Motor neuron (in vitro differentiated cells): ENCODE measurements at regions not wholly inside any gene's neighbourhood (a gene's known extent, or its start where the extent isn't known, plus 50 kb on each side); places are given as distances from the start of the nearest gene placed in this dataset.

Experiments used
- ATAC-seq, 8 experiments: fragments of 200-7000 bp; cut with Tn5 transposase; replicated peaks in 6 of 8; 2 replicates each; pipeline ENCODE4 v1.8.0; 2021; ENCODE audit warnings: mild to moderate bottlenecking in 8 of 8, moderate library complexity in 8 of 8
- H3K27ac ChIP-seq, 2 donors: fragments of 250-450 bp; sonication (Bioruptor Pico); 2 replicates each; pipeline ENCODE4 v1.9.0; 2021; ENCODE audit warnings: antibody characterized with exemption in 2 of 2, mild to moderate bottlenecking in 2 of 2, moderate library complexity in 1 of 2
- H3K4me1 ChIP-seq, 2 donors: fragments of 250-450 bp; sonication (Bioruptor Pico); replicated peaks in 1 of 2; 2 replicates each; pipeline ENCODE4 v1.6.1; 2021; ENCODE audit warnings: antibody characterized with exemption in 2 of 2, mild to moderate bottlenecking in 2 of 2, moderate library complexity in 1 of 2
- H3K4me3 ChIP-seq, 5 donors: fragments of 250-450 bp; sonication (Bioruptor Pico); 2 replicates each; pipeline ENCODE4 v1.9.0; 2021; ENCODE audit warnings: antibody characterized with exemption in 5 of 5, mild to moderate bottlenecking in 5 of 5, moderate library complexity in 4 of 5
- WGBS, 10 experiments: fragments of 450-650 bp; shearing (Covaris generic); methylation state at CpG; one replicate each; pipeline ENCODE4 v1.0.0; 2022; 5-methylcytosine and 5-hydroxymethylcytosine counted together
- in situ Hi-C, 9 experiments: fragments of 400-800 bp; cut with MboI; loops; one replicate each; pipeline ENCODE4 v1.15.0; 2021; ENCODE audit warnings: low sequenced_read_pairs in 9 of 9, low pct_unique_long_range_greater_than_20kb in 2 of 9; ENCODE audit not compliant: unreplicated experiment in 9 of 9

DNA sequence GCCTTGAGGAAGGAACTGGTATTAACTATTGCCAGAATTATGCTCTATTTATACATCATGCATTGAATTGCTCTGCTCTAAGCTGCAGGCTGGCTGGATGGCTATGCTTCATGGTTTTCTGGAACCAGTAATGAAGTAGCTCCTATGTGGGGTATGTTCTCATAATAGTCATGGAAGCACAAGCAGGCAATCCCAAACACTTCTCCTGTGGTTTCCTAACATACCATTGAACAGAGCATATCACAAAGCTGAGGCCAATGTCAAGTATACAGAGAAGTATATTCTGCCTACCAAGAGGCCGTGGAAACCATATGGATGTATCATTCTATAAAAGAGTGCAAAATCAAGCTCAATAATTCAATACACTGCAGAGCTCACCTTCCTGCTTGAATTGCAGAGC is 1752.4 kb upstream of the FLRT2 start:
- Histone ChIP-seq H3K4me3 (no peak overlapping the region), H3K27ac (no peak overlapping the region), H3K4me1 (no peaks in the 10 kb centered on the region)
- WGBS, 10 experiments, result 17 to 100% (median 83%) methylated on average over 1 of the region's 1 CpG; no CpG with 5 or more reads in 3 of the 10 experiments
- ATAC-seq, result peak in 2 of 8 experiments; percentile 16 to 47
- in situ Hi-C loops, result no loop called here

DNA sequence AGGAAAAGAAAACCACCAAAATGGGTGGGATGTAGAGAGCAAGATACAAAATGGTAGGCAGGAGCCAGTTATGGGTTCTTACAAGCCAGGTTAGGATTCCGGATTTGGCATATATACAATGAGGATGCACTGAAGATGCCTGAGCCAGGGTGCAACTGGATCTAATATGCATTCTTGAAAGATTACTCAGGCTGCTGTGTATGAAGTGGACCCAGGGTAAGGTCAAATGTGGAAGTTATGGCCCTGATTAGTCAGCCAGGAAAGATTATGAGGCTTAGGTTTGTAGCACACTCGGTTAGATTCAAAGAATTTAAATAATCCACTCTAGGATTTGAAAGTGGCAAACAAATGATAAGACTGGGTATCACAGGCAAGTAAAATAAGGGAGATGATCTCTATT is 1750.7 kb upstream of the FLRT2 start:
- no peaks in the 10 kb centered on the region for H3K4me1 ChIP-seq
- H3K27ac ChIP-seq, result no peak overlapping the region
- 0 to 100% (median 80%) methylated on average over 1 to 2 of the region's 2 CpGs; no CpG with 5 or more reads in 1 of the 10 experiments for WGBS, 10 experiments
- in situ Hi-C loops, result no loop called here
- no peak for ATAC-seq
- no peak overlapping the region for H3K4me3 ChIP-seq

DNA sequence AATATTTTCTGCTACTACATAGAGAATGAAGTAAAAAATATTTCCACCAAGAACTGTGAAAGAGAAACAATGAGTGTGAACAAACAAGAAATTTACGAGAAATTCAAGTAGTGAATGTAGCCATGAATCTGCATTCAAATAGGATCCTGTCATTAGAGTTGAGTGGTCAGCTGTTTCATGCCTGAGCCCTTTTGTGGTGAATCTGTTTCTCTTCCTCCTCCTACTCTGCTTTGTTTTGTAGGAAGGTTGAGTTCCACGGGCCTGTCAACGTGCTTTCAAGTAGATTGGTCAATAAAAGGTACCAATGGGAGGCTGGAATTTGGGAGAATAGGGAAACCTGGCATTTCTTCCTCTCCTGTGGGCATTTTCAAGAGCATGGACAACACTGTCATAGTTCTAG is 1749.6 kb upstream of the FLRT2 start:
- no peaks in the 10 kb centered on the region for H3K4me1 ChIP-seq
- no peak for ATAC-seq
- H3K27ac ChIP-seq, result no peak overlapping the region
- 0 to 88% (median 59%) methylated on average over 1 to 3 of the region's 3 CpGs; no CpG with 5 or more reads in 1 of the 10 experiments for WGBS, 10 experiments
- H3K4me3 ChIP-seq, result no peak overlapping the region
- in situ Hi-C loops, result no loop called here

DNA sequence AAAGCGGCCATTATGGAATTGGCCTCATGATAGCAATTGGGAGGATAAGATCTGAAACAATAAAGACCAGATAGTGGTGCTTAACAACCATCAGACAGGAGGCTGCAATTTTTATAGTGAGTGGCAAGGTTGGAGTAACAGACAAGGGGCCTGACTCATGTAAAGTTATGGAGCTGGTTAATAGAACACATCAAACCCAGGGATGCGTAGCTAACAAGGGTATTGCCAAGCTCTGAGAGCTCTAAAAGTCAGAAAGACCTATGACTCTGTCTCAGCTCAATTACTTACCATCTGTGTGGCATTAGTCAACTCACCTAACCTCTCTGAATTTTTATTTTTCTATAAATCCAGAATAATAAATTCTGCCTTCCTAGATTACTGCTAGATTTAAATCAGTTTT is 1731.5 kb upstream of the FLRT2 start:
- in situ Hi-C loops, result no loop called here
- WGBS, 10 experiments, result 23 to 100% (median 82%) methylated on average over 2 of the region's 2 CpGs; no CpG with 5 or more reads in 6 of the 10 experiments
- no peak overlapping the region for H3K4me3 ChIP-seq
- no peaks in the 10 kb centered on the region for H3K4me1 ChIP-seq
- no peak overlapping the region for H3K27ac ChIP-seq
- no peak for ATAC-seq

DNA sequence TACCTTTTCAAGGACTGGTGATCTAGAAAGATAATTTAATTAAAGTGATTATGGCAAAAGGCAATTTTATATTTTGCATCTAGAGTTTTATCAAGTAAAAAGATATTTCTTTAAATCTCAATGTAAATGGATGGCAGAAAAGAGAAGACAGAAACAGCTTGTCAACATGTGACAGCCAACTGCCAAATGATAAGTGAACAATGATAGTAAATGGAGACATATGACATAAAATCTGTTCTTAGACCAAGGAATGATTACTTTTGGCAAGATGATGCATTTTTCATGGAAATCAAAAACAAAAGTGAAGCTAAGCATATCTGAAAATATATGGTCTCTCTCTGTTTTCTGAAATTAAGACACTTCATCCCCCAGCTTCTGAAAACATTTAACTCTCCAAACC is 1730.7 kb upstream of the FLRT2 start:
- in situ Hi-C loops, result no loop called here
- H3K27ac ChIP-seq, result no peak overlapping the region
- no peak for ATAC-seq
- H3K4me3 ChIP-seq, result no peak overlapping the region
- H3K4me1 ChIP-seq, result no peaks in the 10 kb centered on the region

DNA sequence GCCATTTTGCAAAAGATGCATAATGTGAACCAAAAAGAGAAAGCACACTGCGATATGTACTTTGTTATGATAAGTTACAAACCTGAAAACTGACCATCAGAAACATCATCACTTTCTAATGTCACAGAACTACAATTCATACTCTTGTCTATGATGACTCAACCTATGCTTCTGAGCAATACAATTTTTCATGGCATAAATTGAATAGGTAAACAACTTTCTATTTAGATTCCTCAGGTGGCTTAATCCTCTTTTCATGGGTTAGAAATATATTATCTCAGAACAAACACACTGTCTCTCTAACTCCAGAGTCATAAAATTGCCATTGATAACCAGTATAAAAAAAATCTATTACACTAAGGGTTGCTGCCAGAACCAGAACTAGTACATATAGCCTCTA is 1715.0 kb upstream of the FLRT2 start:
- WGBS, 10 experiments, result 33 to 100% (median 69%) methylated on average over 1 of the region's 1 CpG; no CpG with 5 or more reads in 4 of the 10 experiments
- in situ Hi-C loops, result no loop called here
- Histone ChIP-seq H3K4me3 (no peak overlapping the region), H3K27ac (no peak overlapping the region), H3K4me1 (no peaks in the 10 kb centered on the region)
- ATAC-seq, result no peak

DNA sequence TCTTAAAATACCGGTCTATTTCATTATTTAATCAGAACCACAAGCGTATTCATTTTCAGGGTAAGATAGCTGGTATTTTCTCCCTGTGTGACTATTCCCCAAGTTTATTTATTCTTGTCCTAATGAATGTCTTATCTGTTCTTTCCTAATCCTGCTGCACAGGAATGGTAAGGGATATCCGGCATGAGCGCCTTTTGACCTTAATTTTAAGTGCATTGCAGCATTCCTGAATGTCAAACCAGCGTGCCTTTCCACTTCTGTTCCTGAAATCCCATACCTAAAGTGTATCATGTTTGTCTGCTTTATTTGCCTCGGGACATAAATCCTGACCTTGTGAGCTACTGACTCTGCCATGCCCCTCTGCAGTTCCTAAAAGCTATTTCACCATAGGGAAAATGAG is 1713.2 kb upstream of the FLRT2 start:
- H3K4me1 ChIP-seq, result no peaks in the 10 kb centered on the region
- ATAC-seq, result no peak
- in situ Hi-C loops, result no loop called here
- no peak overlapping the region for H3K27ac ChIP-seq
- 14 to 100% (median 89%) methylated on average over 1 to 6 of the region's 6 CpGs for WGBS, 10 experiments
- H3K4me3 ChIP-seq, result no peak overlapping the region

DNA sequence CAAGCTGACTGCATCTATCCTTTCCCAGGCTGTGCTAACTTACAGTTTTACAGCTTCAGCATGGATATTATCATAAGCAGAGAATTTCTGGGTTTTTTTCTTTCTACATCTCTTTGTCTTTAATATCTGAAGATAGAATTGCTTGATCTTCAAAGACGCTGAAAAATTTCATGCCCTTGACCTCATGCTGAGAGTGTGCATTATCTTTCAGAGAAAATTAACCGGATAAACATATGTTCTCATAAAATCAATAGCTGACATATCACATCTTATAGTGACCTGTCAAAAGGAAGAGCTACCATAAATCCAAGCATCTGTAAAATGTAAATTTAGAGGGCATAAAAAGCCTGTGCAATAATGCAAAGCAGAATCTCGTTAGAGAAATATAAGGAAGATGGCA is 1704.1 kb upstream of the FLRT2 start:
- 17 to 100% (median 67%) methylated on average over 1 to 3 of the region's 3 CpGs for WGBS, 10 experiments
- H3K4me1 ChIP-seq, result peaks cover 5 to 7% of the 10 kb centered on the region in 2 donors
- in situ Hi-C loops, result no loop called here
- no peak overlapping the region for H3K27ac ChIP-seq
- no peak overlapping the region for H3K4me3 ChIP-seq
- peak in 2 of 8 experiments; percentile 35 to 67 for ATAC-seq

DNA sequence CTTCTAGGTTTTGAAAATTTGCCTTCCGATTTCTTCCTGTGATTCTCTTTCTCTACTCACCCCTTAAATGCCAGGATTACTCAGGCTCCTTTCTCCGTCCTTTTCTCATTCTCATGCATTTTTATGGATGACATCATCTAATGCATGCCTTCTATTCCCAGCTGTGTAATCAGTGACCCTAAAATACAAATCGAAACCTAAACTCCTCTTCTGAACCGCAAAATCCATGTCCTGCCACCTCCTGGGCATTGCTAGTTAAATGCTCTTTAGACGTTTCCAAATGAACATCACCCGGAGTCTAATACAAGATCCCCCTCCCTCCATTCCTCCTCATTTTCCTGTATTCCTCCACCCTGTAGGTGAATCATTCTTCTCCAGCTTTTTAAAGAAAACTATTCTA is 1703.1 kb upstream of the FLRT2 start:
- H3K4me3 ChIP-seq, result no peak overlapping the region
- no peak overlapping the region for H3K27ac ChIP-seq
- peaks cover 5 to 7% of the 10 kb centered on the region in 2 donors for H3K4me1 ChIP-seq
- in situ Hi-C loops, result no loop called here
- ATAC-seq, result peak in 4 of 8 experiments; percentile 16 to 82 (median 42)
- 3 to 93% (median 72%) methylated on average over 4 to 6 of the region's 6 CpGs for WGBS, 10 experiments

DNA sequence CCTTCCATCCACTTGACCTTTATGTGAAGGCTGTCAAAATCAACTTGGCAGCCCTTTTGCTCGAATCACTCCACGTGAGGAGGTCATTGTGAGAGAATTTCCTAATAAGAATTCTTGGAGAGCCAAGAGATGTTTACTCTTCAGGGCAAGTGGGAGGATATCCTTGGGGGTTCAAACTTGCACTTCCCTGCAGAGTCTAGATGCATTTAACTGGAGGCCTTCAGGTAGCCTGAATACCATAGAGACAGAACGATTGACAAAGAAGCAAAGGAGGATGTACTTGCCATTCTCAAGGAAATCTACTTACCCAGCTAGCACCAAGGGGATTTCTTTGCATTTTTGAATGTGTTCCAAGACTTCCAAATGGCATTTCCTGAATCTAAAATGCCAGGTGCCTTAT is 1702.6 kb upstream of the FLRT2 start:
- no peak overlapping the region for H3K27ac ChIP-seq
- peaks cover 5 to 7% of the 10 kb centered on the region in 2 donors for H3K4me1 ChIP-seq
- in situ Hi-C loops, result no loop called here
- no peak for ATAC-seq
- 0 to 92% (median 60%) methylated on average over 1 to 3 of the region's 3 CpGs; no CpG with 5 or more reads in 2 of the 10 experiments for WGBS, 10 experiments
- H3K4me3 ChIP-seq, result no peak overlapping the region

DNA sequence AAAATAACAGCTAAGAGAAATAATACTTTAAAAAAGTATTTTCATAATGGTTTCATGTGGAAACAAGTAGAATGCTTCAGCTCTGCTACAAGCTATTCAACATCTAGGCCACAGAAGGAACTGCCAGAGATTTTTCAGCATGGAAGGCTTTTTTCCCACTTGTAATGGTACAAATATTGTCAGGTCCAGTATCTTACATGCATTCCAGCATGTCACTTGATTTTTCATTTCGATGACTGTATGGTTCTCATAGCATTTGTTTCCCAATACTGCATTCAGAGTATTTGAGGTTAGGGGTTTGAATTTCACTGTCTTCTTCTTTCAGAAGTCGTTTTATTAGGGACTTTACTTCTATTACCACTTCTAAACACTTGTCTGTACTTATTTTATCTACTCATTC is 1701.5 kb upstream of the FLRT2 start:
- Histone ChIP-seq H3K27ac (no peak overlapping the region), H3K4me3 (no peak overlapping the region), H3K4me1 (peaks cover 5 to 7% of the 10 kb centered on the region in 2 donors)
- 8 to 83% (median 56%) methylated on average over 2 of the region's 2 CpGs; no CpG with 5 or more reads in 1 of the 10 experiments for WGBS, 10 experiments
- in situ Hi-C loops, result no loop called here
- no peak for ATAC-seq

DNA sequence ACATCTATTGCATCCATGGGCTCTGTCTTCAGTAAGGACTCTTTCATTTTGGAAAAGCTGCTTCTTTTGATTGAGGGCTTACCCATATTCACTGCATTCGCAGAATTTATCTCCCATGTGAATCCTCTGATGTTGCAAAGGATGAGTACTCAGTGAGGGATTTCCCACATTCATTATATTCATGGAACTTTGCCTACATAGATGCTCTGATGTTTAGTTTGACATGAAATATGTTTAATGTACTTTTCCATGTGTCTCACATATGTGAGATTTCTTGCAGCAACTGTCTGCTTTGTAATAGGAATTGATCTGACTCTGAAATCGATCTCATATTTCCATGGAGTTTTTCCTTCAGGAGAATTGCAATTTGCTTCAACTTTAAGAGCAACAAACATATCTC is 1699.6 kb upstream of the FLRT2 start:
- Histone ChIP-seq H3K27ac (no peak overlapping the region), H3K4me3 (no peak overlapping the region), H3K4me1 (peaks cover 5 to 7% of the 10 kb centered on the region in 2 donors)
- no peak for ATAC-seq
- in situ Hi-C loops, result no loop called here
- 0 to 100% (median 60%) methylated on average over 1 to 2 of the region's 2 CpGs; no CpG with 5 or more reads in 1 of the 10 experiments for WGBS, 10 experiments

DNA sequence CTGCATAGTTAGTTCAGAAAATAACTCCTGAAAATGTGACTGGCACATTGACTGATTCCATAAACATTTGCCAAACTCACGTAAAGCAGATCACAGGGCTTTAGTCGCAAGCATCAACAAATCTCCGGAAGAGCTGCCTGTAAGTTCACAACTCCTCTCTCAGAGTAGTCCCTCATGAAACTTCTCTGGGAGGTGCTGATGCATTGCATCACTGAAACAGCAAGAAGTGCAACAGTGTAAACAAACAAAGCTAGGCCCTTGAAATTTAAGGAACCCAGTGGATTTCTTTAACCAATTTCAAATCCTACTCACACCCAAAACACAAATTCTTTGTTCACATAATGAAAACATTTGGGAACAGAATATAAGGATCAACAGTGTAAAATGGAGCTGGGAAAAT is 1691.7 kb upstream of the FLRT2 start:
- in situ Hi-C loops, result no loop called here
- no peak overlapping the region for H3K27ac ChIP-seq
- H3K4me1 ChIP-seq, result peaks cover 3 to 12% of the 10 kb centered on the region in 2 donors
- ATAC-seq, result no peak
- H3K4me3 ChIP-seq, result no peak overlapping the region
- 37 to 97% (median 86%) methylated on average over 2 to 3 of the region's 3 CpGs; no CpG with 5 or more reads in 5 of the 10 experiments for WGBS, 10 experiments

DNA sequence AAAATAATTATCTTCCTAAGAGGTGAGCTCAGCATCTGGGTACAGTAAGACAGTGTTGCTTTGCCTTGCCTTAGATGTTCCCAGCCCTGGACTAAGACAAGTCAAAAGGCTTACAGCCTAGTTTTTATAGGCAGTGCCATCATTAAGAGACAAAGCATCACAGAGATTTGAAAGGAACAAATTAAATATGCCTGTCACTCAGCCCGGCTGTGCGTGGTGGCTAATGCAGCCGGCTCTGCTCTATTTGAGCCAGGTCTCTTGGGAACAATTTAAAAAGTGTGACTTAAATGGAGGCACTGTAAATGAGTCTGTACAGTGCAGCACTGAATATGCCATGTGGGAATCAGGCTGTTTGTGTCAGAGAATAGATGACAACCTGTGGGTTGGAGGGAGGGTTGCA is 1687.4 kb upstream of the FLRT2 start:
- WGBS, 10 experiments, result 20 to 79% (median 42%) methylated on average over 2 to 3 of the region's 3 CpGs; no CpG with 5 or more reads in 2 of the 10 experiments
- peak in 5 of 8 experiments; percentile 82 to 100 (median 100) for ATAC-seq
- Histone ChIP-seq H3K4me1 (peaks cover 3 to 12% of the 10 kb centered on the region in 2 donors), H3K4me3 (no peak overlapping the region), H3K27ac (no peak overlapping the region)
- in situ Hi-C loops, result no loop called here
